Chondrocyte (in vitro differentiated cells): ENCODE measurements at regions not wholly inside any gene's neighbourhood (a gene's known extent, or its start where the extent isn't known, plus 50 kb on each side); places are given as distances from the start of the nearest gene placed in this dataset.

Experiments
- DNase-seq: peaks from one replicate; pipeline ENCODE4 v3.0.0; 2021; ENCODE audit warnings: mixed read lengths, low spot score
- H3K27ac Mint-ChIP-seq: one replicate; pipeline ENCODE4 v1.8.0; 2021; ENCODE audit warnings: mild to moderate bottlenecking, moderate library complexity, mixed read lengths; ENCODE audit not compliant: unreplicated experiment
- H3K27me3 Mint-ChIP-seq: 2 replicates; pipeline ENCODE4 v1.8.0; 2021; ENCODE audit warnings: low read depth, mixed read lengths
- H3K36me3 Mint-ChIP-seq: 2 replicates; pipeline ENCODE4 v1.8.0; 2021; ENCODE audit warnings: low read depth, mixed read lengths
- H3K4me1 Mint-ChIP-seq: 2 replicates; pipeline ENCODE4 v1.8.0; 2021; ENCODE audit warnings: low read depth, mild to moderate bottlenecking, mixed read lengths
- H3K4me3 Mint-ChIP-seq: one replicate; pipeline ENCODE4 v1.8.0; 2021; ENCODE audit warnings: mild to moderate bottlenecking, moderate library complexity, mixed read lengths; ENCODE audit not compliant: unreplicated experiment
- H3K9me3 Mint-ChIP-seq: 2 replicates; pipeline ENCODE4 v1.8.0; 2021; ENCODE audit warnings: low read depth, mixed read lengths
- TF ChIP-seq, protein P1 (sequence below): fragments of 200-600 bp; sonication (generic); IDR thresholded peaks from 2 replicates; pipeline ENCODE4 v1.5.0; 2021; ENCODE audit warnings: antibody characterized with exemption, mild to moderate bottlenecking, moderate library complexity

DNA sequence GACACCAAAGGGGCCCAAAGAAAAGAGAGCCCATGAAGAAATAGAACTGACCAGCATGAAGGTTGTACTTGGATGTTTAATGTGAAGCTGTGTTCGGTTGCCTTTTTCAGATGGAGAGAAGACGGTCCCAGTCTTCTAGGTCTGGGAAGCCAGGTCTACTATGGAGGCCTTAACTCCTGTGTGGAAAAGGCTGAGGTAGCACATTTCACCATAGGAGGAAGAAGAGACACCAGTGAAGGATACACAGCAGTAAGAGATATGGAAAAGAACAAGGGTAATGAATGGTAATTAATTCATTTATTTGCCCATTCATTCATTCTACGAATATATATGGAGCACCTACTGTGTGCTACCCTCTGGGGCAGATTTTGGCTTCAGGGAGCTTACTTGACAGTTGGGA lies 151.6 kb upstream of the PLEKHG7 start:
- H3K27ac Mint-ChIP-seq, result no peak overlapping the region
- DNase-seq, result no peak
- H3K27me3 Mint-ChIP-seq, result no peaks in the 10 kb centered on the region
- TF ChIP-seq, protein P1, sequence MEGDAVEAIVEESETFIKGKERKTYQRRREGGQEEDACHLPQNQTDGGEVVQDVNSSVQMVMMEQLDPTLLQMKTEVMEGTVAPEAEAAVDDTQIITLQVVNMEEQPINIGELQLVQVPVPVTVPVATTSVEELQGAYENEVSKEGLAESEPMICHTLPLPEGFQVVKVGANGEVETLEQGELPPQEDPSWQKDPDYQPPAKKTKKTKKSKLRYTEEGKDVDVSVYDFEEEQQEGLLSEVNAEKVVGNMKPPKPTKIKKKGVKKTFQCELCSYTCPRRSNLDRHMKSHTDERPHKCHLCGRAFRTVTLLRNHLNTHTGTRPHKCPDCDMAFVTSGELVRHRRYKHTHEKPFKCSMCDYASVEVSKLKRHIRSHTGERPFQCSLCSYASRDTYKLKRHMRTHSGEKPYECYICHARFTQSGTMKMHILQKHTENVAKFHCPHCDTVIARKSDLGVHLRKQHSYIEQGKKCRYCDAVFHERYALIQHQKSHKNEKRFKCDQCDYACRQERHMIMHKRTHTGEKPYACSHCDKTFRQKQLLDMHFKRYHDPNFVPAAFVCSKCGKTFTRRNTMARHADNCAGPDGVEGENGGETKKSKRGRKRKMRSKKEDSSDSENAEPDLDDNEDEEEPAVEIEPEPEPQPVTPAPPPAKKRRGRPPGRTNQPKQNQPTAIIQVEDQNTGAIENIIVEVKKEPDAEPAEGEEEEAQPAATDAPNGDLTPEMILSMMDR, result no peak
- no peaks in the 10 kb centered on the region for H3K4me1 Mint-ChIP-seq
- H3K9me3 Mint-ChIP-seq, result no peaks in the 10 kb centered on the region
- H3K36me3 Mint-ChIP-seq, result no peaks in the 10 kb centered on the region
- no peak overlapping the region for H3K4me3 Mint-ChIP-seq

DNA sequence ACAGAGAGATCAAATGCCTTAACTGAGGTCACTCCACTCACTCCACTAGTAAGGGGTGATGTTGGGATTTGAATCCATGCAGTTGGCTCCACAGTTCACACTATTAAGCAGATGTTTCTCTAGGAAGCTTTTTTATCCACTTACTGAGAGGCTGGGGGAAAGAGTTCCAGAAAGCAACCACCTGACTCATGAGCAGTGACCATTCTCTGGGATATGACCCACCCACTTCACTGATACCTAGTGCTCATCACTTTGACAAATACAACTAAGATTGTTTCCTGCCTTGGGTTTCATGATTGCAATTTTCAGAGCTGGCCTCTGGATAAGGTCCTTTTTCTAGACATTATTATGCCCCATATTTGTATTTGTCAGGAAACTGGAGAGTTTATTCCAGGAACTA lies 152.1 kb upstream of the PLEKHG7 start:
- Mint-ChIP-seq H3K4me3 (no peak overlapping the region), H3K27ac (no peak overlapping the region), H3K4me1 (no peaks in the 10 kb centered on the region), H3K9me3 (no peaks in the 10 kb centered on the region), H3K36me3 (no peaks in the 10 kb centered on the region), H3K27me3 (no peaks in the 10 kb centered on the region)
- no peak for DNase-seq
- TF ChIP-seq, protein P1, result no peak

DNA sequence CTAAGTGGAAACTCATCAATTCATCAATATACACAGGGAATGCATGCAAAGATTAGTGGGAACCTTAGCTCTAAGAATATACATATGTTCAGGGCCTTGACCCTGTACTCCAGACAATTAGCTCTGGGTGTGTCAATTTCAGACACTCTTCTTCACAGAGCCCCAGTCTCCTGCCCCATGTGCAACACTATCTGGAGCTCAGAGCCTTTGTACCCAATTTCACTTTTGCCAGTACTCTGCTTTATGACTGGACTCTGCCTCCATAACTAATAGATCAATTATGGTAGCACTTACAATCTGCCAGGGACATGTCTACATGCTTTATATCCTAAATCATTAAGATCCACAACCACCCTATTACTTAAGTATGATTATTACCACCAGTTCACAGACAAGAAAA lies 152.5 kb upstream of the PLEKHG7 start:
- Mint-ChIP-seq H3K4me1 (no peaks in the 10 kb centered on the region), H3K27me3 (no peaks in the 10 kb centered on the region), H3K4me3 (no peak overlapping the region), H3K27ac (no peak overlapping the region), H3K9me3 (no peaks in the 10 kb centered on the region), H3K36me3 (no peaks in the 10 kb centered on the region)
- TF ChIP-seq, protein P1, result no peak
- DNase-seq, result no peak

DNA sequence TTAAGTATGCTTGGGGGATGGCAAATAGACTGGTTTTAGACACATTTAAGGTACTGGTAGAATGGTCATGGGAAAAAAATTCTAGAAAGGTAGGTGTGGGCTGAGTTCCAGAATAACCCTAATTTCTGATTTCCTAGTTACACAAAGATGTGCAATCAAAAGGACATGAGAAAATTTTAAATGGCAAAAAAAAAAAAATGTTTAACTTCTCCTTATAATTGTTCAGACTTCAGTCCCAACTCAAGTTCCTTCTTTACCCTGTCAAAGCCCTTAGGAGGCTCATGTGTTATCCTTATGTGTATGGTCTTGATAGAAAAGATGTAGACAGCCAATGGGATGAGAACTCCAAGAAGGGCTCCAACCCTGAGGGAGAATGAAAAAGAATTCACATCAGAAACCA lies 153.3 kb upstream of the PLEKHG7 start:
- TF ChIP-seq, protein P1, result no peak
- Mint-ChIP-seq H3K27ac (no peak overlapping the region), H3K4me3 (no peak overlapping the region), H3K9me3 (no peaks in the 10 kb centered on the region), H3K36me3 (no peaks in the 10 kb centered on the region), H3K27me3 (no peaks in the 10 kb centered on the region), H3K4me1 (no peaks in the 10 kb centered on the region)
- DNase-seq, result no peak

DNA sequence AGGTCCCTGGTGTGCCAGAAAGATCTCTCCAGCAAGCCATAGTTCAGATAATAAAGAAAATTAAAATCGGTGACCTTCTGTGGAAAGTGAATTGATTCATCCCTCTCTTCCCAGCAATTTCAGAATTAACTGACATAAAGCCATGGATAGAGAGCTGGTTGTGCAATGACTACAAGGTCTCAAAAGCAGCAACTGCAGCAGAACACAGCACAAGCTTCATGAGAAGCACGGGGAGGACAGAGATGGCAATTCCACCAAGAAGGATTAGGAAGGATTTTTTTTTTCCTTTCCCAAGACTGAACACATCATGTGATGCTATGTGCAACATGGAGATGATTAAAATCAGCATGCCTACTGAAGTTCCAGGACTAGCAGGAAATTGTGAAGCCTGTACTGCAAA lies 154.9 kb upstream of the PLEKHG7 start:
- Mint-ChIP-seq H3K27me3 (no peaks in the 10 kb centered on the region), H3K4me1 (no peaks in the 10 kb centered on the region), H3K9me3 (no peaks in the 10 kb centered on the region), H3K36me3 (no peaks in the 10 kb centered on the region), H3K27ac (no peak overlapping the region), H3K4me3 (no peak overlapping the region)
- TF ChIP-seq, protein P1, result no peak
- no peak for DNase-seq
